HUDEP-2 (cell line): ENCODE measurements at regions not wholly inside any gene's neighbourhood (a gene's known extent, or its start where the extent isn't known, plus 50 kb on each side); places are given as distances from the start of the nearest gene placed in this dataset.

ENCODE experiments used
- DNase-seq, 76 experiments: peaks; one replicate each; lab custom pipeline; 2025; ENCODE audit not compliant: unreplicated experiment in 76 of 76; lab: John Stamatoyannopoulos, UW

DNA sequence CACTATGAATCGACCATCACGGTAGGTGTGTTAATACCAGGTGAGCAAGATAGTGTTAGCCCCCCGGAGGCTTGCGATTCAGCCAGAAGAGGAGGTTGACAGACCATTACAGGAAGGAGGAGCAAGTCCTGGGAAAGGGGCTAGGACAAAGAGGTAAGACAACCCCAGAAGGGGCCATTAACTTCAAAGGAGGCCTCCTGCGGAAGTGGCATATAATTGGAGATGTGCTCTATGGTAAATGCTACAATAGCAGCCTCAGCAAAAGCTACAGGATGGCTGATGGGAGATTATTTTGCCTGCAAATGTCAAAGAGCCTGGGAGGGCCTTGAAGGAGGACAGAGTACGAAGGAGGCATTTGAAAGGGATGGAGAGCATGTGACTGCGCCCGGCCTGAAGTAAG is 108.6 kb upstream of the CITED2 start:
- DNase-seq, result no peak

DNA sequence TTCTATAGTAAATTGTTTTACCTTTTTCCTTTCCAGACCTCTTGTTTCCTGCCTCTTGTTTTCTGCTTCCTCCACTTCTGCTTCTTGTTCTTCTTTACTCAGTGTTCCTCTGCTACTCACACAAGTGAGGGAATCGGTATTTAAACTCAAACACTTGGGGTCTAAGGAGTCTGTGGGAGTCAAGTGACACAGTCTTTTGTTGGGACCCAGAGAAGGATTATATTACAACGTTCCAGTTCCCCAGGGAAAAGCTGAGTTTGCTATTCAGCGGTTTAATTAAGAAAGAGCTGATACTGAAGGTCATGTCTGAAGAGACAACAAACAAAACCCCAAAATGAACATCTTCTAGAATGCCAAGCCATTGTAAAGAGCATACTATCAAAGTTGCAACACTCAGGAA is 107.8 kb upstream of the CITED2 start:
- DNase-seq, result no peak

DNA sequence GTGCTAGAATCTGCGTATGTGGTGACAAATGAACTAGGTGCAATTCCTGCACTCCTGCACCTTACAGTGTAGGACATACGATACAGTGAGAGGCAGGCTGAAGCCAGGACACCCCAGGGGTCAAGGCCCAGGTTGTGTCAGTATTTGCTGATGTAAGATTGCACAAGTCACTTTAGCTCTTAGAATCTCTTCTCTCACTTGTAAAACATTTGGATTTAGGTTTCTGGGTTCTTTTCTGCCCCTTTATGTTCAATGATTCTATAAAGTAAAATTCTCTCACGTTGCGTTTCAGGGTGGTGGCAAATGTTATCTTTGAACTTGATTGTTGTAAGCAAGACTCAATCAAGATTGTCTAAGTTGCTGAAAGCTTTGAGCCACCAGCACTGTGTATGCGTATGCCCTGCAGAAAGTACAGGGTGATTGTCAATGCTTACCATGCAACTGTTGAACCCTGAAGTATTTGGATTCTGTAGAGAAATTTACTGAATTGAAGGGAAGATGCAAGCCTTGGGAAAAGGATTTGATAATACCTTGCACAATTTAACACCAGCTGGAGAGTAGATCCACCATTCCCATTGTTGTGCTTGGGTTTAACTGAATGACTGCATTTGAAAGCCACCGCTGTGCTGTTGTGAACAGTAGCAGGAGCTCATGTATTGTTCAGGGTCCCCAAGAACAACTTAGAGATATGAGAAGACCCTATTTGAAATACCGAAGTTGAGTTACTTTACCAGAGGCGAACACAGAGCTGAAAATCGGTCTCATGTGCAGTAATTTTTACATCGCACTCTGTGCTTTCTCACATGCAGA is 106.1 kb upstream of the CITED2 start:
- no peak for DNase-seq

DNA sequence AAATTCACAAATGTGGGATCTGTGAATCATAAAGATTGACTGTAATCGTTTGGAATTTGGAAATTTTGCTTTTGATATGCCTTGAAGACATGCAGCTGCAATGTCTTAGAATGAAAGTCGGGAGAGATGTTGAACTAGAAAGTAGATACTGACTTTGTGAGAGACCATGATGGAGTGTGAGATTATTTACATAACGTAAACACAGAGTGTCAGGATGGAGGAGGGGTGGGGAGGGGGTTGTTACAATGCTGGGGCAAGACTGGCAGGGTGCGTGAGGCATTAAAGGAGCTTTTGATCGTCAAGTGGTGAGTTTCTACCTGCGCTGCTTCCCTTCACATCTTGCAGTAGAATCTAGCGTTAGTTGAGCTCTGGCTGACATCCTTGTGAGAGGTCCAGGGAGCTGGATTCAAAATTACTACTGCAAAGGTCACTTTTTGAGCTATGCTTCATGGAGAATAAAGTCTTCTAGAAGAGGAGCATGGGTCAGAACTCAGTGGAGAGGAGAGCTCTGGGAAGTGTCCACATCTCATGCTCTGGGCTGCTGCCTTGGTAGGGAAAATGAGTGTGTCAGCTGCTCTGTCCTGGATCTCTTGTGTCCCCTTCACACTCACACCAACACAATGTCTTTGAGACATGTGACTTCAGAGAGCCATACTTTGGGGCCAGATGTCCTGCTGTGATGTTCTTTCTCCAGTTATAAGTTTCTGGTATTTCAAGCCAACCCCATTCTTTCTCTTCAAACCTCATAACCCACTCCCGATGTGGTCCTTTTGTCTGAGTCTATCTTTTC is 105.2 kb upstream of the CITED2 start:
- DNase-seq, result no peak

DNA sequence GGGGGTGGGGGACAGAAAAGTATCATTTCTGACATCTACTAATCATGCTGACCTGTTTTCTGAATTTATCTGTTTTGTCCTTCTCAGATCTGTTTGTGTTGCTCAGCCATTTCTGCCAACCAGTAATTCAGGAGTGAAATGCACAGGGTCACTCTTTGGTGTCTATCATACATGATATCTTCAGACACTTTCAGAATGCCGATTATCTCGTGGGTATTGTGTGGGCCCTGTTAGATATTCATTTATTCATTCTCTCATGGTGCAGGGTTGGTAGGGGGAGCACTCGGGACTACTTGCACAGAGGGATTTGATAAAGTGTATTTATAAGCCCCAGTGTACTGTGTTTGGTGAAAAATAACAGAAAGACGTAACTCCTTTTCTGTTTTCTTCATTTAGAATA is 101.2 kb upstream of the CITED2 start:
- peak in 1 of 76 experiments; percentile 8 for DNase-seq

DNA sequence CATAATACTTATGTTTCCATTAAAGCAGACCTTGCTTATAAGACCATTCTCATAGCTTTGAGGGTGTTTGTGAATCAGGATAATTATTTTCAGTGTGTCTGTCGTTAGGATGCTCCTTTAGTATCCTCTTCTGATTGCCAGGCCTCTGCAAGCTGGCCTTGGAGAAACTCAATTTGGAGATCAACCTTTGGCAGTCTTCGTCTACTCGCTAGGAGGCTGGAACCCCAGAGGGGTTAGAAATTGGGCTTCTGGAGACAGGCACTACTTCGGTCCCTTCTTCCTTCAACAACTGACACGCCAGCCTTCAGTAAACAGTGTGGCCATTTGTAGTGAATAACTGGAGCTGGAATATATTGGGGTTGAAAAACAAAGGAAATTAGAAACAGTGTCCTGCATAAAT is 100.8 kb upstream of the CITED2 start:
- no peak for DNase-seq

DNA sequence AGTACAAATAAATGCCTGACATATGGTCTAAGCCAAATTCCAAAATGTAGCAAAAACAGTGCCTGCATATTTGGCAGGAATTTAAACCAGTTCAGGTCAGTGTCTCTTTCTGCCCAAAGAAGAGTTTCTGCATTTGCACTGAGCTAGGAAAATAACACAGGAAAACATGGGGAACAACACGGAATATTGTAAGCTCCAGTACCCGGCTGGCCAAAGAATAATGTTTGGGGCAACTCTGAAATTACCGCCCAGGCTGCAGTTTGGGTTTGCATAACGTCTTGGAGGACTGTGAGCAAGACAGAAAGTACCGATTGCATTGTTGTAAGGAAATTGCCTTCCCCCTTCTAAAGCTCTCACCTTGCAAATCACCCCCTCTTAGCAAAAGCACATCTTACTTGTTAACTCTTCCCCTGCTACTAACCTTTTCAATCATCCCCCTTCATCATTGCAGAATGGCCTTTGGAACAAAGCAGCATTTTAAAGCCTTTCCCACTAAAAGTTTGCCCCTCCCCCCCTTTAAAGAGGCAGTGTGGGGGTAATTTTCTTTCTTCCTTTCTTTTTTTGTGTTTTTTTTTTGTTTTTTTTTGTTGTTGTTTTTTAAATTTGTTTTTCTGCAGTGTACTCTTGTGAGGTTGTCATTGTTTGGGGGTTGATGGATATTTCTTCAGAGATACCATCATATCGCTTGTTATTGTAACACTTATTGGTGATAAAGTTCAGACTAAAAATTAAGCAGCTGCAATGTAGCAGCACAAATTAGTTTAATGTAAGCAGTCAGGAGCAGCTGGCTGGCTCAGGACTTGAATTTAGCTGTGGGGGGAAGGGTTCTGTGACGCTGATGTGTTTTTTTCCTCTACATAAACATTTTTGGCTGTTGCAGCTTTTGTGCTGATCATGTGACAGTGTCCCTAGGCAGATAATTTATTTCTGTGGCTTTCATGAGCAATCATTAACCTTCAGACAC is 100.0 kb upstream of the CITED2 start:
- peak in 28 of 76 experiments; percentile 8 to 66 (median 33) for DNase-seq

DNA sequence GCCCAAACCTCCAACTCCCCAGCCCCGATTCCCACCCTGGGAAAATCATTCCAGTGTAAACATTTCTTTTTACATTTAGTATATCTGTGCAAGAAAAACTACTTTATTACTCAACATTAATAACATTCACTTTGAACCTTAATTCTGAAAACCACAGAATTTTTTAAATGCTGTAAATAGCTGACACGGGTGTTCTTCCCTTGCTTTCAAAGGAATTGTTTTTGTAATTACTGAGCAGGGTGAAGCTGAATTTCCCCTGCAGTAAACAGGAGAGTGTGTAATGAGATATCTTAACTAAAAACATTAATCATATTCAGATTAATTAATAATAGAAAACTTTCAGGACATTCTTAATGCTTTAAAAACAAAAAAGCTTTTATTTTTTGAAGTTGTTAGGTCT is 99.3 kb upstream of the CITED2 start:
- DNase-seq, result no peak

DNA sequence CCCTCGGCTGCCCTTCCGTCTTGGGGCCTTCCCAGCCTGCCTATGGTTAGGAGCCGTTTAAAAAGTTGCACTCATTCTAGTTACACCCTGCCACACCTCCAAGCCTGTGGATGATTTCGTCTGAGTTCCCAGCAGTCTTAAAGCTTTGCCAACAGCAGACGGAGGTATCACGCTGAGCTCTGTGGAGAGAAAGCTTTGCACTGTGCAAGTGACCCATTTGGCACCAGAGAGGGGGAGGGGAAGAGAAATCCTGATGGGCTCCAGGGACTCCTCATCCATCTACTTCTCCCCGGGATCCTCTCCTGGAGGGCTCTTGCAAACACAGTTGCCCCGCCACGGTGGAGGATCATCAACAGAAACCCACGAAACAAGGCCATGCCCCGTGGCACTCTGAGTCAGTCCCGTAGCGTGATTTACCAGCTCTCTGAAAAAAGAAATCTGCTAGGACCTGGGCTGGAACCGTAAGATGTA is 98.8 kb upstream of the CITED2 start:
- DNase-seq, result peak in 23 of 76 experiments; percentile 9 to 59 (median 32)

DNA sequence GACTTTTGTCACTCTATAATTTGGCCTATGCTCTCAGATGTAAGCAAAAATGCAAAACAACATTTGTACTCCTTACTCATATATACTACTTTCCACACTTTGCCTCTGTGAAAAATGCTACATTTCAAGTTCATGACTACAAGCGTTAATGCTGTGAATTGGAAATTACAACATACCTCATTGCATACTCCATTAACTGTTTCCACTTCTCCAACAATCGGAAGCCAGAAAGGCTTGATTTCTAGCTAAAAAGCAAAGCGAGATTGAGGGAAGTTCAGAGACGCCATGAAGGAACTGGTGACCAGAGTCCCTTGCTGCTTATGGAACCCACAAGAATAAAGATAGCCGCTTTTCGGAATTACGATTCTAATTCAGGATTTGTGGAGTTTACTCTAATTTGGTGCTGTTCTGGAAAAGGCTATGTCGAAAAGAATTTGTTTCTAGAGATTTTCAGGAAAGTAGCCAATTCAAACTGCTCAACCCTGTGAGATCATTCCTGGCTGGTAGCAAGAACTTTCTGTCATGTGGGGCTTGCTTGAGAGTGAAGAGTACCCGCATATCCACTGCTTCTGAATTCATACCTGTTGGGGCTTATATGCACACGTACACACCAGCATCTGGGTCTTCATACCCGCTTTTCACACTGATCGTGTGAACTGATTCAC is 98.0 kb upstream of the CITED2 start:
- no peak for DNase-seq

DNA sequence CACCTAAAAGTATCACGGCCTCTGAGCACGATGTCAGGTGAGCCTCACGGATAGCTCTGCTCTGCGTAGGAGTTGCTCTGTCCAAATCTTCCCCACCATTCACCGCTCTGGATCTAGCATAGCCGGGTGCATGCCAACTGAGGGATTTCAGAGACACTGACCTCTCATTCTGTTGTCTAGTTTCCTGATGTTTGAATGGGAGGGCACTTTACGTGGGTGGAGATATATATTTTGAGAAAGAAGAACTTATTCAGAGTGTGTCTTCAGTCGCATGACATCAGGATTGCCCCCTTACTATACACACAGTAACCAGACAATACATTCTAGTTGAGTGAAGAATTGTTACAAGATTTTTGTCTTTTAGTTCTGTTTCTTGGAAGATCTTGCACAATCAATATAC is 96.5 kb upstream of the CITED2 start:
- no peak for DNase-seq

DNA sequence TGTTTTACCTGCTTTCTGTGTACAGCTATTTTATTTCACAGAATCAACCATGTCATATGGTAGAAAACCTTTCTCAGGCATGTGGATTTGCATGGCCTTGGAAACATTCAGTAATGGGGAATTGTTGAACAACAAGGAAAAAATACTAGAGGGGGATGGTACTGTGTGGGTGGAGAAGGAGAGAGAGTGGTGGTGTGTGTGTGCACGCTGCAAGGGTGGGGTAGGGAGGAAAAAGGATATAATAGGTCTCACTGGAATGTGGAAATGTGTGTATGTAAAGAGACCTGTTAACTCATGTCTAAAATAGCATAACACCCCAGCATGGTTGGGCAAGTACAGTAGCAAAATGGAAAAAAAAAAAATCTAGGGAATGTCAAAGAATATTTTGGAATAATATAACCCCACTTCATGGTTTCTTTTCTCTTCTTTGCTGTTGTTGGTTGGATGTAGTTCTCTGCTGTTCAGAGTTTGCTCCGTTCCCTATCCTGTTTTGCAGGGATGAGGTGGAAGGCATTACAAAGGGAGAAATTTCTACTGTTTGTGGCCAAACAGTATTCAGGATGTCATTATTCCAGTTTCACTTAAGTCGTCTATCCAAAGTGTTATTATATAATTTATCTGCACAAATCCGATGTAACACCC is 93.9 kb upstream of the CITED2 start:
- DNase-seq, result no peak

DNA sequence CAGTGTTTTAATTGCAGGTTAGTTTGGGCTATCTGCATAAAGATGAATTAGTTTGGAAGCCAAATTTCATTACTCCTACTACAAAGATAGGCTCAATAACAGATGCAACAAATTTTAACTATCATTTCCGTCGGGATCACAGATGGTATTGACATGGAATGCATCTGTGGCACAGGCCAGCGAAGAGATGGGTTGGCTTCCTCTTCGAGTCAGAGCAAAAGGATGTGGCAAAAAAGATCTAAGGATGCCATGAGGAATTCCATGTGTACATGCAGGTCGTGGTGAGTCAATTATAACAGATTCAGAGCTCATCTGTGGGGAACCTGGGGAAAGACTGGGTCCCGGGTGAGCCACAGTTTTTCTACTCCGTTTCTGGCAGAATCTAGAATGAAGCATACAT is 83.0 kb upstream of the CITED2 start:
- DNase-seq, result no peak

DNA sequence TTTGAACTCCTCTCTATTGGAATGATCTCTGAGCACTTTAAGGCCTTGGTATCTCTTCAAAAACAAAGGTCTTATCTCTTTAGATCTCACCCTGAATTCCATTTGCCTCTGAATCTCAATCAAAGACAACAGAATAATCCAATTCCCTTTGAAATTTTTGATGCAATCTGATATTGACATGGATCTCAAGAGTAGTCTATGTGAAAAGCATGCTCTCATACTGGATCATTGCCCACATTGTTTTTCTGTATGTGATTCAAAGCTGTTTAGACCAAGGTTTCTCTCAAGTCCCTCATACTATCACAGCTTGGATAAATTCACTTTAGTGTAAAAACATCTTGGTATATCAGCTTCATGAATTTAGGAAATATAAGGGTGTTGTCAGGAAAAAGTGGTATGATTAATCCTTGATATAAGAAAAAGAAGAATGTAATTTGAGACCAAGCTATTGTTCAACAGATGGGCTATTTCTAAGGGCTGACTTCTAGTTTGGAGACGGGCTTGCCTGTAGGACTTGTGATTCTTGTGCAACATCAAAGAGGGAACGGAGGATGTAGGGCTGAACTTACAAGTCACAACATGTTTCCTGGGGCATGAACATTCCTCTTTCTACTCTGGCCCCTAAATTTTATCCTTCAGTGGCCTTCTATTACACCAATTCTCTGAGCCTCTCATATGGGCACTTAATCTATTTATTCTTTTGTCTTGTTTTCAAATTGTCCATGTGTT is 77.9 kb upstream of the CITED2 start:
- DNase-seq, result no peak

DNA sequence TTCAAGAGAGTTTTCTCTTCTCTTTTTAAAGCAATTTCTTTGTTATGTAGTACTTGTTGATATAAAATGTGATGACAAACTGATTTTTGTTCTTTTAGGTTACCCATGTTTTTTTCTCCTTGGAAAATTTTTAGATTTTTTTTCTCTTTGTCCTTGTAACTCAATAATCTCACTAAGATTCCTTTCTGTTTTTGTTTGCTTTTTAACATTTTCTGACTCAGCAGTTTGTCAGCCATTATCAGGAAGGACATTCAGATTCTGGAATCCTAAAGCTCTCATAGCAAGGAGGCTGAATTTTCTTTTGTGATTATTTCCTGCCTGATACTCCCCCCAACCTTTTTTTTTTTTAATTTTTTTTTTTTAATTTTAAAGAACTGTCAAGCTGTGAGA is 75.2 kb upstream of the CITED2 start:
- peak in 8 of 76 experiments; percentile 12 to 47 (median 23) for DNase-seq

DNA sequence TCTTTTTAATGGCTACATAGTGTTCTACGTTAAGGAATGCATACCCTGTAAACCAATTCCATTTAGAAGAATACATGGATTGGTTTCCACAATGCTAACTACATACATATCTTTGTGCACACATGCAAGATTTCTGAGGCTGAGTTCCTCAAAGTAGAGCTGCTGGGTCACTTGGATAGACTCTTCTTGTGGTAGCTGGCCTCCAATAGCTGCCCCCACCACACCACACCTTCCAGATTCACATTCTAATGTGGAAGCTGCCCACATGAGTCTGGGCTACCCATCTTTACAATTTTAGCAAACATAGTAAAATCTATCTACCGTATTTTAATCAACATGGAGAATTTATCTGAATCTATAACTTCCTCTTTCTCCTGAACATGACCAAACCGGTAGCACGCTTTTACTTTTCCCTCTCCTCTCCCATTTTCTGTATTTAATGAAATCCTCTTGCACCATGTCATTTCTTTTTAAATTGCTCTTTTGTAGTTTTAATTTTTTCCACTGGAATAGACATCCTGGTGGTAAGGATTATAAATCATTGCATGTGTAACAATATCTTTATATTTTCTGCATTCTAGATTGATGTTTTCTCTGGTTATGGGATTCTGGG is 74.7 kb upstream of the CITED2 start:
- peak in 12 of 76 experiments; percentile 12 to 56 (median 26) for DNase-seq

DNA sequence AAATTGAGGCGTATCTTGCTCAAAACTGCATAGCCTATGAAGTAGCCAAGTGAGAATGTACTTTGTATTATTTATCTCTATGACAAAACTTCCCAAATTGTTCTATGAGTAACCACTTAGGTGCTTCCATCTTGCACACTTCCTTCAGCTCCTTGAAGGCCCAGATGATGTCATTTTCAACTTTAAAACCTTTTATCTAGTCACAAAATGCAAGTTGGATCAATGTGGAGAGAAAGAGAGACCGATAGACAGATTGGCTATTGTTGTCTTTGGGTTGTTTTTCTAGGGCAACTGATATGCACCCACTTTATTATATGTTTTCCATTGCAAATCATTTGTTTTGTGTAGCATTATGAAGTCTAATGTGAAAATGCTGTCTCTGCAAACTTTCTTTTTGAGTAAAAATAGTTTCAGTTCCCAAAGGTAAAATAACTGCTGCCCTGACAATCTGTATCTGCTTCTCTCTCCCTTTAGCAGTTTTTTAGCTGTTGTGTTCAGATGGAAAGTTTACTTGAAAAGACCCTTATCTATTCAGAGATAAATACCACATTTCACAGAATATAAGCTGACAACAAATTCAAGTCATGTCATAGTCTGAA is 73.7 kb upstream of the CITED2 start:
- DNase-seq, result peak in 30 of 76 experiments; percentile 18 to 79 (median 53)

DNA sequence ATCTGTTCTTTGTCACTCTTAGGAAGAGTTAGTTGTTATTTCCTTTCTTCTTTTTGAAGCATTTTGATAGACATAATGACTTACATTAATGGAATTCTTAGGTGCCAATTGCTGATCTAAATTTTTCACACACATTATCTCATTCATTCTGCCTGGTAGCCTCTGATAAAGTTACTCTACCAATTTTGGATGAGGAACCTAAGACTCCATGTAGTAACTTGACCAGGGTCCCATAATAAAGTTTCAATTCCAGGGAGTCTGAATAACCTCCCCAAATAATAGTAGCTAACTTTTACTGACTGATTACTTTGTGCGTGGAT is 73.2 kb upstream of the CITED2 start:
- DNase-seq, result peak in 17 of 76 experiments; percentile 21 to 75 (median 45)
